Stimulated activated CD8-positive, alpha-beta memory T cell treated with anti-CD3 and anti-CD28 coated beads, Interleukin-4, amount 100 ng/mL, for 24 hours (primary cell): ENCODE measurements at regions not wholly inside any gene's neighbourhood (a gene's known extent, or its start where the extent isn't known, plus 50 kb on each side); places are given as distances from the start of the nearest gene placed in this dataset.

Experiments used
- DNase-seq: peaks from one replicate; pipeline ENCODE4 v3.0.0-alpha.2; 2020; ENCODE audit warnings: low read depth

DNA sequence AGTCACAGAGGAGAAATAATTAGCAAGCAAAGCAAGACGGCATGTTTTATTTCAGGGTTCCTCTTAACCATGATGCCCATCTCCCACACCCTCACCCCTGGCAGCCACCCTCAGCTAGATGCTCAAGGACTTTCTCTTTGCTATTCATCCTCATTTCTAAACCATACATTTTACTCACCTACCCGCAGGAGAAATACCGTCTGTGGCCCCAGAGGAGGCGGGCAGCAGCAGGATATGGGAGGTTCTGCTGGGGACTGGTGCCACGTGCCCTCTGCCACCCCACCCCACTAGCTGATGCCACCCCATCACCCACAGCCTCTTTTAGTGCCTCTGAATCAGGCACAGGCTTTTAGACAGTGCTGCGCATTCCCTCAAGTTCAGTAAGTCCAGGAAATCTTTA lies 168.7 kb upstream of the ITGB1 start:
- DNase-seq: no peak

DNA sequence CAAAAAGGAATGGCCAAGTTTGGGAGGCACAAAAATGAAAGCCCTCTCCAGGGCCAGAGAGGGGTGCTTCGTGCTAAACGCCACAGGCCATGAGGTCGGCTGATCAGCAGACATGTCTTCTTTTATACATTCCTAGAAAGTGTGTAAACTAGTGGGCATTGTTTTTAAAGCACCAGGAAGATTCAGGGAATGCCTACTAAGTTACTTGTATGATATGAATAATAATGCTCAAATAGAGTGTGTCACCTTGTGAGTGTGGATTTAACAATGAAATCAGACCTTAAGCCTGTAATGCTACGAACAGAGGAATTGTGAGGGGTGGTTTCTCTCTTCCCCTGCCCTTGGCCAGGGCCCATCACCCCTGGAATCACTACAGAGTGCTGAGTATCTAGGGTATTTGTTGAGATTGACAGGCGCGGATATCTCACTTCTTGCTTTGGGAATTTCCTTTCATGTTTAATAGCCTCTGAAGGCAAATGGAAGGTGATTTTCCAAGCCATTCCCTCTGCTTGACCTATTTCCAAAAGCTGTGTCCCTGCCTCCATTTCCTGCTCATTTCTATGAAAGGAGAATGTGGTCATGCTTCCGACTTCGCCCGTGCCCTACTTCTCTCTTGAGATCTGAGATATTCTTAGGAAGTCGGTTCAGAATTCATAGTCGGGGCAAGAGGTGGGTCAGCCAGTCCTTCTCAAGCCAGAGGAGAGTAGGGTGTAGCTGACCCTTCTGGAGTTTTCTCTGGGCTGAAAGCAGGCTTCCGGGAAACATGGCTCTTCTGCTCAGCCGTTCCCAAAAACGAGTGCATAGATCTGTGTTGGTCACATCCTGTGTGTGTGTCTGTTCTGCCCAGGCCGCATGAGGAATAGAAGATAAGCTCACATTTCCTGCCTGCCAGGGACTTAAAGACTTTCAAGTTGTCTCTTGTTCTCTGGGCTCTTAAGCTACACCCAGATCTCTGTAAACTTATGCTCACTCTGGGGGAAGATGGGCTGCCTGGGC lies 167.8 kb upstream of the ITGB1 start:
- DNase-seq: no peak

DNA sequence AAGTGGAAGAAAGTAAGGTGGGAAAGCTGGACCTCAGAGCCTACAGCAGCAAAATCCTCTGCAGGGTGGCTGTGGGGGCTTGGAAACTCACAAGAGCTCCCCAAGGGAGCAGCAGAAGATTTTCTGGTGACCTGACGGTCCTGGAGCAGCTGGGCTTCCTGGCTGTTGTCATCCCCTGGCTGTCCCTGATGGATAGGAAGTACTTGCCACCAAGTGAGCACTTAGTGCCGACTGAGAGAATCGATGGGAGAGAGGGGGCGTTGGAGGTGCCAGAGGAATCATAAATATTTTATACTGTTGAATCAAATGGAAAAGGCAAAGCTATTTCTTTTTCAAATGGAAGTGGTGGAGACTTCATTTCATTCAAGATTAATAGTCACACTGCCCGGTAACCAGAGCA lies 167.1 kb upstream of the ITGB1 start:
- DNase-seq: no peak

DNA sequence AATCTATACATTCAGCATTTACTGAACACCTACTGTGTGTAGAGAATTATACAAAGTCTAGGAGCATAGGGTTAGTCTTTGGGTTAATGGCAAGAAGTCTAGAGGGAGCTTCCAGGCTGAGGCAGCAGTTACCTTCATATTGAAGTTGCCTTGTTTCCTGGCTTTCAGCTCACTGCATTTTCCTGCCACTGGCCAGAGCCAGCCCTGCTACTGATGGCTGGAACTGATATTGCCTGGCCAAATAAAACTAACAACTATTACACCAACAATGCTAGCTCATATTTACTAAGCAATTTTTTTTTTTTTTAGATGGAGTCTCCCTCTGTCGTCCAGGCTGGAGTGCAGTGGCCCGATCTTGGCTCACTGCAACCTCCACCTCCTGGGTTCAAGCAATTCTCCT lies 165.7 kb upstream of the ITGB1 start:
- no peak for DNase-seq

DNA sequence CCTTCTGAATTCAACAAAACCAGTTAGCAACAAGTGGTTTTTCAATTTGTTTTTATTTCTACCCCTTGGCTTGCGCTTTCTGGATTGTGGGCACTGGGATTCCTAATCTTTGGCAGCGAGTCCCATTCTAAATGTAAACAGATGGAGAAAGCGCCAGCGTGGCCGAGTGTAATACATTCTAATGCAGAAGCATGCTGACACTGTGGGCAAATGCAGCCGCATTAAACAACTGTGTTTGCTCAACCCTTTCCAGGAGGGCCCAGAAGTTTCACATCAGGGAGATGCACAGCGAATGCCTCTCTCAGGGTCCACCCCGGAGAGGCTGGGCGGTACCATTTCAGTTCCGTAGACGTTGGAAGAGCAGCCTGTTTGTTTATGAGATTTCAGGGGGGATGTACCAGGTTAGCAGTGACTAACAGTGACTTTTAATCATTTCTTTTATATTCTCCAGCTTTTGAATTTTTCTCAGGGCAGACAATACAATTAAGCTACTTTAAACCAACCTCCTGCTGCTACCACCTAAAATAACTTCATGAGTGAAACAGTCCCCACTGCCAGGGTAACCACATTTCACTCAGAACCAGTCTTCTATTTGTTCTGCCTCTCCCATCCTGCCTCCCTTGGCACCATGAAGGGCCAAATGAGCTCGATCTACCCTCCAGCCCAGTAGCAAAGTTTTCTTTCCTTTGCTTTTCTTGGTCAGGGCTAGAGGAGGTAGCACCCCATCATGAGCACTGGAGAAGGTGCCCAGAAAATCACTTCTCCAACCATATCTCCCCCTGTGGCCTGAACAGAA lies 164.2 kb upstream of the ITGB1 start:
- no peak for DNase-seq

DNA sequence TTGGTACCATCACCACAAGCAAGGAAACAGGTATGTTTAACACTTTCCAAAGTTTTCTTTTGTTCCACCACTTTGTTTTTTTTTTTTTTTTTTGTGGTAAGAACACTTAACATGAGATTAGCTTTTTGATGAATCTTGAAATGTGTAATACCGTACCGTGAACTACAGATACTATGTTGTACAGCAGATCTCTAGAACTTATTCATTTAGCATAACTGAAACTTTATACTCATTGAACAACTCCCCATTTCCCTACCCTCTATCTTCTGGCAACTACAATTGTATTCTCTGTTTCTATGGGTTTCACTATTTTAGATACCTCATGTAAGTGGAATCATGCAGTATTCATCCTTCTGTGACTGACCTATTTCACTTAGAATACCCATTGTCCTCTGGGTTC lies 162.7 kb upstream of the ITGB1 start:
- no peak for DNase-seq

DNA sequence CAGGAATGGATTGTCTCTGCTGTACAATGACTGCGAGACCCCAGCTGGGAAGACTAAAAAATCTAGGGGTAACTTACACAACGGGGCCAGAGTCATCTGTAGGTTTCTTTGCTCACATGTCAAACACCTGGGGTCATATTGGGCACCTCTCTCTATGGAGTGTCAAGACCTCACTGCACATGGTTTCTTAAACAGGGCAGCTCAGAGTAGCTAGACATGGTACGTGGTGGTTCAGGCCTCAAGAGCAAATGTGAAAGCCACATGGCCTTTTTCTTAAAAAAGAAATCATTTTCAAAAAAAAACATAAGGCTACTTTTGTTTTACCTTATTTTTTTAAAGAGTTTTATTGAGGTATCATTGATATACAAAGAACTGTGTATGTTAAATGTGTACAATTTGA lies 162.2 kb upstream of the ITGB1 start:
- no peak for DNase-seq

DNA sequence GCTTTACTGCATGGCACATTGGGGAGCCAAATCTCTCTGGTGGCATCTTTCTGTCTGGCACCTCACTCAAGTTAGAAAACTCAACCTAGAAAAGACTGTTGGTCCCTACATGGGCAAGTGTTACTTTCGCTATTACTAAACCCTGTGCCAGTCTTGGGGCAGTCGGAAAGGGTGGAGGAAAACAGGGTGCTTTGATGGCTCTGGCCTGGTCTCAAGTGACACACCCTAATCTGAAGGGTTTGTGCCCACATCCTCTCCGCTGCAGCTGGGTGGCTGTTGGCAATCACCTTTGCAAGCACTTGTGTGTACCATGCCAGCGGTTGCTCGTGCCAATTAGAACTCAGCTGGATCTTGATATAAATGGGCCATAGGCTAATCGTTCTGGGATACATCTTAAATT lies 159.8 kb upstream of the ITGB1 start:
- no peak for DNase-seq

DNA sequence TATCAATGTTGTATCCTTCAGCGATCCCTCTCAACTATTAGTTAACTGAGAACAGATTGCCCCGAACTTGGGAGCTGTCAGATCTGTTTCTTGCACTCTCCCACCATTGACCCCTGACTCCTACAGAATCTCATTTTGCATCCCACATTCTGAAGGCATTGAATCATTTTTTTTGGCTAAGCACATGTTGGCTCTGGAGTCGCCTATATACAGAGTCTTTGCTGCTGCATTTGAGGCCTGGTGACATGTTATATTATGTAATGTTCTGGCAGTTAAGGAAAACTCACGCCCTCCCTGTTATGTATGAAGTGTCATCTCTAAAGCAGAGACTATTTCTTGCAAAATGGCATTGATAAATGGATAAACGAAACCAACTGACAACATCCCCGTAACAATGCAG lies 159.2 kb upstream of the ITGB1 start:
- no peak for DNase-seq

DNA sequence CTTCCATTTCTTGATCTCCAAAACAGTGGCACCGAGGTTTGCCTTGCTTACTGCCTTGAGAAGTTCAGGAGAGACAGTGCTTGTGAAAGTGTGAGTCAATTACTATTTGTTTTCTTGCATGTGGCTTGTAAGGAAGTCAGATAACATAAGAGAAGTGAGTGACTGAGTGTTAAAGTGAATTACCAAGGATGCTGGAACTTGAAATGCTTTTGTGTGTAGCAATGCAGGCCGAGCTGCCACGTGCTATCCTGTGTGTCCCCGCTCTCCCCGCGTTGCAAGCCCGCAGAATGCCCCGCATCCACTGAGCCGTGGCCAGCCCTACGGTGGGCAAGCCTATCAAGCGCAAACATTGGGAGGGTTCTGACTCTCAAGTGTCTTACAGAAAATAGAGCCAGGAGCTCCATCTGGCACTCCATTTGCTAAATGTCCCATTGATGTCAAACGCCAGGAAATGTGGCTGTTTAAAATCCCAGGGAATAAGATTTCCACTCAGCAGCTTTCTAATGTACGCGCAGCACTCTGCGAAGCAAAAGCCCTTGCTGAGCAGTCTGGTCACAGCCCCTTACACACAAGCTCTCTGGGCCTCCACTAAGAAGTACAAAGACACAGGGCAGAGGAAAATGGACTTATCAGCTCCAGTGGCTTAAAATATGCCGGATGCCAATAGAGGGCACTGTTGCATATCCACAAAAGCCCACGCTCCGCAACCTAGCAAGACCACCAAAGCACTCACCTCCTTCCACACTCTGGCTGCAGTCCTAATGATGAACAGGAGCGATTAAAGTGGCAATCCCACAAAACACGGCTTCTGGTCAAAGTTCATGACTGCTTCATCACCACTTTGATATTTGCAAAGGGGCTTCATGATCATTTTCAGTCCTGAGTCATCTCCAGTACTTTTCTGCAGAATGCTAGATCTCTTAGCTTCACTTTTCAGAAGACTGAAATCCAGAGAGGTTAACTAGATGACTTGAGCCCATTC lies 158.0 kb upstream of the ITGB1 start:
- no peak for DNase-seq

DNA sequence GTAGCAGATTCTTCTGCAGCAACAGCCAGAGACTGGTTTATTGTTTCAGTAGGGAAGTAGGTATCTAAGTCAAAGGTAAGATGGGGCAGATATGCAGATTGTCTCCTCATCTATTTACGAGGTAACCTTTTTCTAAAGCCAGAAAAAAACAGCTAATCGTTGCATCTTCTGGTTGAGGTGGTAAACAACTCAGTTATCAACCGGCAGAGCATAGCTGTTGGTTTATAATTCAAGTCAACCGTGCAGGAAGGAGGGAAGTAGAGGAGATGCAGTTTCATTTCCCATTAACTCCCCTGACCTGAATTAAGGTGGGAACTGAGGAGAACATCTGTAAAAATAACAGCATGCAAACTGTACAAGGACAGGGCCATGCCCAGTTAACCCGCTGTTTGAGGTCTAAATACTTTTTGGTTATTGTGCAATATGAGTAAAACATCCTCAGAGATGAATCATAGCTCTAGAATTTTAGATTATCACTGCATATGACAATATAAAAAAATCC lies 156.5 kb upstream of the ITGB1 start:
- no peak for DNase-seq

DNA sequence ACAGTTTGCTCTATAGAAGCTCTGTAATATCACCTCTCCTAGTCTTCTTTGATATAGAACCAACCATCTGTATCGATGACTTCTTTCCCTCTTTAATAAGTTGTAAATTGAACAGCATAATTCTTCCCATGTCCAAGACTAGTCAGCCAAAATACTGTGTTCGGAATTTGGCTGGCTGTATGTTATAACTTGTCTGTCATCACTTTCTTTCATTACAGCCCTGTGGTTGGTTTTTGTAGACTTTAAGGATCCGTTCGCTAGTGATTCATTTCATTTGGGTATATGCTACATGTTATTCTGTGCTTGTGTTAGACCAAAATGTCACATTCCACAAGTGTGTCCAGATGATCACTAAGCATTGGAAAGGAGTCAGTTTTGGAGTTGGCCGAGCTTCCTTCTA lies 155.4 kb upstream of the ITGB1 start:
- DNase-seq: no peak

DNA sequence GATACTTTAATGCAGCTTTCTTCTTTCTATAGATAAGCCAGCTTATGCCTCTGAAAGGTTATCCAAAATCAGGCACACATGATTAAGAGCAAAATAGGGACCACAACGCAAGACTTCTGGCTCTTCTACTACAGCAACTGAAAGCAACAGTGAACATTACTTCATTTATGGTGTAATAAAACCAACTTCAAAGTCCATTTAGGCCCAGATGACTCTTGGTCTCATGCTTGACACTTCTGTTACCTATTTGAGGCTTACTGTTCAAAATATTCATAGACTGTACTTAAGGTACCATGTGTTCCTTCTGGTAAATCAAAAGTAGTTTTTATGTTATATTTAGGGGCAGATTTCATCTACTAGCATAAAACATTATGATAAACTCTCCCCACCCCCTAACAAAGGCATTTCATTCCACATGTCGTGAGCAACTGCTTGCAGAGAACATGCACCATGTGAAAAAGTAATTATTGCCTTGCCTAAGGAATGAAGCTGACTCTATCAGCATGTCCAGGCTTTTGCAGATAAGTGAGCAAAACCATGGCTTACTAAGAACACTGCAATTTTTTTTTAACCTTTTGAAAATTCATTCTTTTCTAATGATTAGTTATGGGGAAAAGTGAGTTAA lies 154.9 kb upstream of the ITGB1 start:
- DNase-seq: no peak

DNA sequence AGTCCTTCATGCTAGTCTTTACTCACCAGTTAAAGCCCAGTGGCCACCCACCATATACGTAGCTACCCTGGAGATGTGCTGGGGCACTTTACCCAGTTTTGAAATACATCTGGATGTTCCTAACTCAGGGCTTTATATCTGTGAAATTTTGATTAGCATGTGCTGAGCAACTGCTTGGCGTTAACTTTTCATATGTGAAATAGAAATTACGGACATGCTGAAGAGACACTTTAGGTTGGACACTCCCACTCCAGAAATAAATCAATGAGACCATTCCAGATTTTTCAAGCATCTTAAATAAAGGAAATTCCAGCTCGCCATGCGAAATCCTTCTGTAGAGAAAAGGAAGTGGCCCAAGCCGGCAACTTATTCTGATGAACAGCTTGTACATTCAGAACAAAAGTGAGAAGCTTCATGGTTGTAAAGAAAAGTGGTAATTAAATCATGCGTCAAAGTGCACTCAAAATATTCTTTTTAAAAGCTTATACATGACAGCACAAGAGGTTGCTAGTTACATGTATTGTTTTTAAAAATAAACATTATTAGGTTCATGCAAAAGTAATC lies 153.5 kb upstream of the ITGB1 start:
- DNase-seq: no peak

DNA sequence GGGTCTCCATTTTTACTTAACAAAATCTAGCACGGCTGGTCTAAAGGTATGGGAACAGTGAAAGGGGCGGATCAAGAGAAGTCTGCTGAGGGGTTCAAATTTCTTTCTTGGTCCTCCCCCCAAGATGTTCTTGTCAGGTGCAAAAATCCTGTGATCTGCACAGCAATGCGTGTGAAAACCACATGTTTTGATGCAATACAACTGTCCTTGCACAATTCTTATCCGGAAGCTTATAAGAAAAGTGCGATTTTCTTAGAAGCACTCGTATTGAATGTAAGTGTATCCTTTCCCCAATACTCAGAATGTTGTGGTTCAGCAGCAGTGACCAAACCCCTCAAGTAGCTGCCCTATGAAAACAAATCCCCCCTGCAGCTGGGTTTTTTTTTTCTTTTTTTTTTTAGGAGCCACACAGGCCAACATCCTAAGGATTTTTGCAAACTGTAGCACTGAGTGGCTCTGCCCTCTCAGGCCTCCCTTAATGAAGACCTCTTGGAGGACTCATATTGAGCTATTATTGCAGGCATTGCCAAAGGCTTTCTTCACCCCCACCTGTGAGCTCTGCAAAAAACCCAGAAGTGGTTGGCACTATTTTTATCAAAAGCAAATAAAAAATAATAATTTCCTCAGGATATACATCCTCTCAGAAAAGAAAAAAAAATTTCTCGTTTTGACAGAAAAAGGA lies 151.9 kb upstream of the ITGB1 start:
- no peak for DNase-seq

DNA sequence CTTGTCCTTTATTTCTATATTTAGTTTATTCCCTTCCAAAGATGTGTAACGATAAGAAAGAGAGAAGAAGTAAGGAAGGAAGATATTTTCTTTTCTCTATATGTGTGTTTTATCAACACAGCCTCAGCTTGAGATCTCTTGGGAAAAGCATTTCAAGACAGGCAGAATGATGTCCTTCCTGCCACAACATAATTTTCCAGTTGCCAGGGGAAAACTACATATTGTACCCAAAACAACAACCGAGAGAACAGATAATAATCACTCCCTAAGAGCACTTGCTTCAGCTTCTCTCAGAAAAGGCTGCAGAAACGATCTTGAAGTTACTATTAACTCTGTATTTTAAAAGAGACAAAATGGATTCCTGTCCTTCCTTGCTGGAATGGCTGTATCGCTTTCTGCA lies 151.4 kb upstream of the ITGB1 start:
- no peak for DNase-seq

DNA sequence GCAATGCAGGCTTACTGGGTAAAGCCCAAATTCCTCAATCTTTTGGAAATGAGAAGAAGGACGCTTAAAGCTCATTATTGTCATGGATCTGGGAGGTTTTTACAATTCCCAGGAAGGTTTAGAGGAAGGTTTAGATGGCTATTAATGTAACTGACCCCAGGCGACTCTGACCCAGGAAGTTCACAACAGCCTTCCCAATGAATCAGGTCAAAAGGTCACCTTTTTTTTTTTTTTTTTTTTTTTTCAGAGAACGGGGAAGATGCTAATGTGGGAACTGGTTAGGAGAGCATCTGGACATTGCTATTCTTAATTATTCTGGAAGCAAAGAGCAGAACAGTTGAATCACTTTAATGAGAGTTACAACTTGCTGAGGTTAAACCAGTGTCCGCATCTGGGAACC lies 149.9 kb upstream of the ITGB1 start:
- DNase-seq: no peak

DNA sequence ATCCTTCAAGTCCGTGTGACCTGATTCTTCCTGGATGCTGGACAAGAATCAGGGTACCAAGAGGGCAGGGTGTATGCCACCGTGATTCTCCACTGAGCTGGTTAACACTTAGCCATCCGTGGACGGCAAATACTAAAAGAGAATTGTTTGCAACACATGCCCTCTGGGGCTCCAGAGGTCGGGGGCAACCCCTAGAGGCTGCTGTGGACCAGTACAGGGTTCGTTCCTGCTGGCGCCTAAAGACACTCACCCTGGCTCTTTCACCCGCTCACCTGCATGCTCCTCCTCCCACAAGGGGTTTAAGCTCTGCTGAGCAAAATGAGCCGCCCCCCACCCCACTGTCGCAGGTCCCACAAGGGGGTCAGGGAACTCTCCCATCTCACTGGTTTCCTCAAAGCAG lies 148.7 kb upstream of the ITGB1 start:
- DNase-seq: no peak

DNA sequence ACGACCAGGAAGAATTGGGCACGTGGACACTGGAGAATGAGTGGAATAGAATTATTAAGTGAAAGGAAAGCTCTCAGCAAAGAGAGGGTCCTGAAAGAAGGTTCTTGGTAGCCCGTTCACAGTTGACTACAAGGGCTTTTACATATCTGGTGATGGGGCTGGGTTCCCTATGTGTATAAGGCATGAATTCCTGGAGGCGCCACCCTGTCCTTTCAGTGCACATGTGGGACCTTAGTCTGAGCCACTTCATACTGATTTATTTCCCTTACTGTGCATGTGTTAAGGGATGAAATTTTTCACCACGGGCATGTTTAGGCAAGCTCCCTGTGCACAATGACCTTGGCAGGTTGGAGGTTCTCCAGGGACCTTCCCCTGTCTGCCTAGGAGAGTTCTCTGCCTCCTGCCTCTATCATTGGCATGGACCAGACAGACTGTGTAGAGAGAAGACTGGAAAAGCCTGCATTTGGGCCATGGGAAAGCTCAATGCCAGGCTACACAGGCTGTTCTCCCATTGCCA lies 145.9 kb upstream of the ITGB1 start:
- no peak for DNase-seq

DNA sequence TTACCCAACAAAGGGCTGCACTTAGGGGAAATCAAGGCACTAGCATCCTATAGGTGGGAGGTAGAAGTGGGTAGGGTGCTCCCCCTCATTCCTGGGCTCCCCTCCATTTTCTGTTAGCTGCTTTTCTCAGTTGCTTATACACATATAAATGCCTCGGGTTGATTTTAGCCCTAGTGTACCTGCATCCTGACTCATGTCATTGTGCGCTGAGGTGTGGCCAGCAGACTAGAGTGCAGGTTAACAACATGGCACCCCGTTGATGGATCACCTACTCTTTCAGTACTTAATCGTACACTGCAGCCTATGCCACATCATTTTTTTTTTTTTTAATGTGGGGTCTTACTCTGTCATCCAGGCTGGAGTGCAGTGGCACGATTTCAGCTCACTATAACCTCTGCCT lies 144.0 kb upstream of the ITGB1 start:
- no peak for DNase-seq
